ENCODE measurements at regions not wholly inside any gene's neighbourhood (a gene's known extent, or its start where the extent isn't known, plus 50 kb on each side); places are given as distances from the start of the nearest gene placed in this dataset.
"Not testable (repeated sequence)": the region's sequence is repeated elsewhere in the genome, so short reads cannot be mapped to it uniquely, and the experiment has no call there.

DNA sequence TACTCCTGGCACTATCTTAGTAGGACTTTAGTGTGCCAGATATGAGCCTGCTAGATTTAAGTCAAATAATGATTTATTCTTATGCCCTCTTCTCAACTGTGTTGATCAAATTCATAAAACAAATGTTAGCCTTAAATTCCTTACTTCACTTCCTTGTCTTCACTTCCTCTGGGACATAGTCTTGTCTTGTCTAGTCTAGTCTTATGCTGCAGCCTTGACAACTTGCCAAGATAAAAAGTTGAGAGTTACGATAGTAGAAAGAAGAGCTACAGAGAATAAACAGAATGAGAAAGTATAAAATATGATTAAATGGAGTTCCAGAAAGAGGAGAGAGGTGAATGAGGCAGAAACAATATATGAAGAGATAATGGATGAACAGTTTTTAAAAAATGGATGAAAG is 378.1 kb downstream of the DAD1 start:
- Histone ChIP-seq H3K9ac (ENCODE audit: low read length) (no peak overlapping the region), H3K27me3 (ENCODE audit: control insufficient read depth, insufficient read depth, low read length) (no peaks in the 10 kb centered on the region), H3K27ac (ENCODE audit: low read length) (no peak overlapping the region), H3K36me3 (ENCODE audit: control insufficient read depth, low read depth, low read length) (no peaks in the 10 kb centered on the region), H3K9me3 (ENCODE audit: control insufficient read depth, low read depth, low read length) (no peaks in the 10 kb centered on the region), H3K4me3 (ENCODE audit: low read length) (no peak overlapping the region), H3K4me1 (ENCODE audit: control insufficient read depth, low read depth, low read length) (no peaks in the 10 kb centered on the region)

DNA sequence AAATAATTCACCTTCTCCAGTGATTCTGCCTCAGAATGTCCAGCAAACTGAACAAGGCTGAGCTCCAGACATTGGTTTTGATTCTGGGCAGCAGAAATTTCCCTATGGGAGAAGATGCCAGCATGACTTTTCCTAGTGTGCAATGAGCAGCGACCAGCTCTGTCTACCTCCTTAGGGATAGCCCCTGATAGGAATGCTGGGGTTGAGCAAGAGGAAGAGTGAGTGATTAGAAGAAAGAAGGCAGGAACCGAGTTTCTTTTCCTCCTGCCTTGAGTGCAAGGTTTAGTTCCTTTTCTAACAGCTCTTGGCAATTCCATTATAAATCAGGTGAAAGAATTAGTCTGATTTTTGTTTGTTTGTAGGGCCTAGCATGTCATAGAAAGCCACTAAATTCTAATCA is 379.0 kb downstream of the DAD1 start:
- H3K4me3 ChIP-seq (ENCODE audit: low read length), result no peak overlapping the region
- H3K36me3 ChIP-seq (ENCODE audit: control insufficient read depth, low read depth, low read length), result no peaks in the 10 kb centered on the region
- no peaks in the 10 kb centered on the region for H3K27me3 ChIP-seq (ENCODE audit: control insufficient read depth, insufficient read depth, low read length)
- H3K9me3 ChIP-seq (ENCODE audit: control insufficient read depth, low read depth, low read length), result no peaks in the 10 kb centered on the region
- H3K9ac ChIP-seq (ENCODE audit: low read length), result no peak overlapping the region
- H3K4me1 ChIP-seq (ENCODE audit: control insufficient read depth, low read depth, low read length), result no peaks in the 10 kb centered on the region
- no peak overlapping the region for H3K27ac ChIP-seq (ENCODE audit: low read length)

DNA sequence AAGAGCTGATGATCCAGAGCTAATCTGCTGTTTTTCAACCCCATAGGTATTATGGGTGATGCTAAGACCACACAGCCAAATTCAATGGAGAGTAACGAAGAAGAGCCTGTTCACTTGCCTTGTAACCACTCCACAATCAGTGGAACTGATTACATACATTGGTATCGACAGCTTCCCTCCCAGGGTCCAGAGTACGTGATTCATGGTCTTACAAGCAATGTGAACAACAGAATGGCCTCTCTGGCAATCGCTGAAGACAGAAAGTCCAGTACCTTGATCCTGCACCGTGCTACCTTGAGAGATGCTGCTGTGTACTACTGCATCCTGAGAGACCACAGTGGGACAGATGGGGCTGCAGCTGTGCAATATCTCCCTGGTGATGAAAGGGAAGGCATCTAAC is 386.0 kb downstream of the DAD1 start:
- H3K4me3 ChIP-seq (ENCODE audit: low read length), result no peak overlapping the region
- no peak overlapping the region for H3K27ac ChIP-seq (ENCODE audit: low read length)

DNA sequence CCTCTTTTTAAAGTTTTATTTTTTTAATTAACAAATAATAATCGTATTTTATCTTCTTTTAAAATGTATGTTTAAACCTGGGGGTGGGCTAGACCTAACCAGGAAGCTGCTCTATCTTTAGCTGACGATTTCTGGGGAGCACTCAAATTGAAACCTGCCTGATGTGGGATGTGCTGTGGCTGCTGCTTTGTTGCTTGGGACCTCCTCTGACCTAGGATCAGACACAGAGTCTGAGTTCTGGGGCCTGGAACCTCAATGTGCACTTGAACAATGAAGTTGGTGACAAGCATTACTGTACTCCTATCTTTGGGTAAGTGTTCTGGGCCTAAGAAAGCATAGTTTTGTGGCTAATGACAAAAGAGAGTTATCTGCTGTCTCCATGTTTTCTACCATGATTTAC is 386.7 kb downstream of the DAD1 start:
- Histone ChIP-seq H3K4me3 (ENCODE audit: low read length) (no peak overlapping the region), H3K27ac (ENCODE audit: low read length) (no peak overlapping the region), H3K36me3 (ENCODE audit: control insufficient read depth, low read depth, low read length) (no peaks in the 10 kb centered on the region), H3K4me1 (ENCODE audit: control insufficient read depth, low read depth, low read length) (no peaks in the 10 kb centered on the region), H3K9ac (ENCODE audit: low read length) (no peak overlapping the region), H3K27me3 (ENCODE audit: control insufficient read depth, insufficient read depth, low read length) (no peaks in the 10 kb centered on the region), H3K9me3 (ENCODE audit: control insufficient read depth, low read depth, low read length) (no peaks in the 10 kb centered on the region)

More for the DNA sequence above, 386.0 kb downstream of the DAD1 start:
- Histone ChIP-seq H3K4me1 (ENCODE audit: control insufficient read depth, low read depth, low read length) (no peaks in the 10 kb centered on the region), H3K27me3 (ENCODE audit: control insufficient read depth, insufficient read depth, low read length) (no peaks in the 10 kb centered on the region), H3K36me3 (ENCODE audit: control insufficient read depth, low read depth, low read length) (no peaks in the 10 kb centered on the region), H3K9me3 (ENCODE audit: control insufficient read depth, low read depth, low read length) (no peaks in the 10 kb centered on the region), H3K9ac (ENCODE audit: low read length) (no peak overlapping the region)

DNA sequence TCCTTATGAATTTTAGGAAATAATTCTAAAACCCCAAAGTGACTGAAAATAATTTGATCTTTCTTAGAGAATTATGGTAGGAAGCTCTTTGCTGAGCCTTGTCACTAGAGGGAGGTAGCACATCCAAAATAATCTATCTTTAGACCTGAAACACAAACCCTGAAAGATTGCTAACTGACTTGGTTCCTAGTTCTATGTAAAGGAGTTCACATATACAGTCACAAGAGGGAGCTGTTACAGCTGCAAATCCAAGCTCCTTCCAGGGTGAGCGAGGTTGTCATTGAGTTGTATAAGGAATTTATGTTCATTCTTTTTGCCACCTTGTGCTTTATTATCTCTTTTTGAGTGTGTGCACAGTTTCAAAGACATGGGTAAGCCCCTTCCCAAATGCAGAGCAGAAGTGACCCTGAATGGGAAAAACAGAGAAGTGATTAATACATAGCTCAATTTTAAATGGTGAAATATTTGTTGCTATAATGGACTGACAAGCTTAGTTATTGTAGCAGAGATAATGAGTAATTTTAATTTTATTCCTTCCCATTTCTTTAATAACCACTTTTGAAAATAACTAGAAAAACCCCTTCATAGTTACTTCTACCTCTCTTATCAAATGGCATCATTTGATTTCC is 387.9 kb downstream of the DAD1 start:
- Histone ChIP-seq H3K27me3 (ENCODE audit: control insufficient read depth, insufficient read depth, low read length) (no peaks in the 10 kb centered on the region), H3K27ac (ENCODE audit: low read length) (no peak overlapping the region), H3K9me3 (ENCODE audit: control insufficient read depth, low read depth, low read length) (no peaks in the 10 kb centered on the region), H3K9ac (ENCODE audit: low read length) (no peak overlapping the region), H3K36me3 (ENCODE audit: control insufficient read depth, low read depth, low read length) (no peaks in the 10 kb centered on the region), H3K4me1 (ENCODE audit: control insufficient read depth, low read depth, low read length) (no peaks in the 10 kb centered on the region), H3K4me3 (ENCODE audit: low read length) (no peak overlapping the region)

DNA sequence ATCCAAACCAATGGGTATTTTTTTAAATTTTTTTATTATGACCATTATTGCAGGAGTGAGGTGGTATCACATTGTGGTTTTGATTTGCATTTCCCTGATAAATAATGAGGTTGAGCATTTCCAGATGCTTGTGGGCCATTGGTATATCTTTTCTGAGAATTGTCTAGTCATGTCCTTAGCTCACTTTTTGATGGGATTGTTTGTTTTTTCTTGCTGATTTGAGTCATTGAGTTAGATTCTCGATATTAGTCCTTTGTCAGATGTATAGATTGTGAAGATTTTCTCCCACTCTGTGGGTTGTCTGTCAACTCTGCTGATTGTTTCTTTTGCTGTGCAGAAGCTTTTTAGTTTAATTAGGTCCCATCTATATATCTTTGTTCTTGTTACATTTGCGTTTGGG is 388.9 kb downstream of the DAD1 start:
- not testable (repeated sequence) for H3K4me1 ChIP-seq (ENCODE audit: control insufficient read depth, low read depth, low read length); H3K9me3 ChIP-seq (ENCODE audit: control insufficient read depth, low read depth, low read length); H3K4me3 ChIP-seq (ENCODE audit: low read length); H3K36me3 ChIP-seq (ENCODE audit: control insufficient read depth, low read depth, low read length); H3K9ac ChIP-seq (ENCODE audit: low read length); H3K27me3 ChIP-seq (ENCODE audit: control insufficient read depth, insufficient read depth, low read length); H3K27ac ChIP-seq (ENCODE audit: low read length)

DNA sequence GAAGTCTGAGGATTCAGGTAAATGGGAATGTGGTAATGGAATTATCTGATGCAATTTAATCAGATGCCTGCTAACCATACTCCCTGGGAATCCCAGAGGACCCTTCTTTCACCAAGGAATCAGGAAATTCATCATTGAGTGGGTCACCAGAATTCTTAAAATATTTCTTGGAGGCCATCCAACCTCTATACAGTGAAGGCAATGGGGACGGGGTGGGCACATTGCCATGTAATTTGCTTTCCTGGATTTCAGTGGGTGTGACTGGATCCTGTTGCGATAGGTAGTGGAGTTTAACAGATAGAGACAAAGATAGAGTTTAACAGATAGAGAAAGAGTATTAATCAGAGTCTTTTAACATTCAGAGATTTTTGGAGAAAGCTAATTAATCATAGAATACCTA is 394.4 kb downstream of the DAD1 start:
- no peaks in the 10 kb centered on the region for H3K9me3 ChIP-seq (ENCODE audit: control insufficient read depth, low read depth, low read length)
- H3K27ac ChIP-seq (ENCODE audit: low read length), result no peak overlapping the region
- no peaks in the 10 kb centered on the region for H3K27me3 ChIP-seq (ENCODE audit: control insufficient read depth, insufficient read depth, low read length)
- no peaks in the 10 kb centered on the region for H3K4me1 ChIP-seq (ENCODE audit: control insufficient read depth, low read depth, low read length)
- H3K36me3 ChIP-seq (ENCODE audit: control insufficient read depth, low read depth, low read length), result no peaks in the 10 kb centered on the region
- no peak overlapping the region for H3K4me3 ChIP-seq (ENCODE audit: low read length)
- no peak overlapping the region for H3K9ac ChIP-seq (ENCODE audit: low read length)

DNA sequence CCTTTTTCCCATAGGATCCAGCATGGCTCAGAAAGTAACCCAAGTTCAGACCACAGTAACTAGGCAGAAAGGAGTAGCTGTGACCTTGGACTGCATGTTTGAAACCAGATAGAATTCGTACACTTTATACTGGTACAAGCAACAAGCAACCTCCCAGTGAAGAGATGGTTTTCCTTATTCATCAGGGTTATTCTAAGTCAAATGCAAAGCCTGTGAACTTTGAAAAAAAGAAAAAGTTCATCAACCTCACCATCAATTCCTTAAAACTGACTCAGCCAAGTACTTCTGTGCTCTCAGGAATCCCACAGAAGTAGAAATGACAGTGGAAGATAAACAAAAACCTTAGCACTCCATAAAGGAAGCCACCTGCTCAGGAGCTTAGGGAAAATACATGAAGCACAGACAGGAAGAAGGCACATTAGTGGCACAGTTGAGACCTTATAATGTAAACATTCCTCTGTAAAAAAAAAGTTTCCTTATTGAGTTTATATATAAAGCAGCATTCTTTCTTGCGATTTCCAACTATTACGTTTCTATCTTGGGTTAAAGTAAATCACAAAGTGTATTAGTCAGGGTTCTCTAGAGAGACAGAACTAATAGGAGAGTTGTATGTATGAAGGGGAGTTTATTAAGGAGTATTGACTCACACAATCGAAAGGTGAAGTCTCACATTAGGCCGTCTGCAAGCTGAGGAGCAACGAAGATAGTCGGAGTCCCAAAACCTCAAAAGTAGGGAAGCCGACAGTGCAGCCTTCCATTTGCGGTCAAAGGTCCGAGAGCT is 398.4 kb downstream of the DAD1 start:
- Histone ChIP-seq H3K4me1 (ENCODE audit: control insufficient read depth, low read depth, low read length) (no peaks in the 10 kb centered on the region), H3K4me3 (ENCODE audit: low read length) (no peak overlapping the region), H3K27me3 (ENCODE audit: control insufficient read depth, insufficient read depth, low read length) (no peaks in the 10 kb centered on the region), H3K9ac (ENCODE audit: low read length) (no peak overlapping the region), H3K36me3 (ENCODE audit: control insufficient read depth, low read depth, low read length) (no peaks in the 10 kb centered on the region), H3K9me3 (ENCODE audit: control insufficient read depth, low read depth, low read length) (no peaks in the 10 kb centered on the region), H3K27ac (ENCODE audit: low read length) (no peak overlapping the region)

DNA sequence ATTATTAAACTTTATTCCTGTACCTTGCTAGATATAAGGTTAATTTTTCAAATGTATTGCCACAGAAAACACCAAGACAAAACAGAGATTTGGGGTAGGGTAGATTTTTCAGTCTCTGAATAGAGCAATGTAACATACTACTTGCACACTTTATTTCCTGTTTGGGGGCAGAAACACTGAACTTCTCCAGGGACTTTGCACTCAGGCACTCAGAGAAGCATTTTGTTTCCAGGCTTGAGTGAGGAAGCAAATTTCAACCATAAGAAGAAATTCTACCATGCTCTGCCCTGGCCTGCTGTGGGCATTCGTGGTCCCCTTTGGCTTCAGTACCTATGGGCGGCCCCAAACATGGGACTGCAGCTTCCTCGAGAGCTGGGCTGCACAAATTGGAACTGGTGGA is 399.1 kb downstream of the DAD1 start:
- no peak overlapping the region for H3K9ac ChIP-seq (ENCODE audit: low read length)
- no peak overlapping the region for H3K4me3 ChIP-seq (ENCODE audit: low read length)
- no peak overlapping the region for H3K27ac ChIP-seq (ENCODE audit: low read length)
- H3K9me3 ChIP-seq (ENCODE audit: control insufficient read depth, low read depth, low read length), result no peaks in the 10 kb centered on the region
- H3K27me3 ChIP-seq (ENCODE audit: control insufficient read depth, insufficient read depth, low read length), result no peaks in the 10 kb centered on the region
- no peaks in the 10 kb centered on the region for H3K4me1 ChIP-seq (ENCODE audit: control insufficient read depth, low read depth, low read length)
- no peaks in the 10 kb centered on the region for H3K36me3 ChIP-seq (ENCODE audit: control insufficient read depth, low read depth, low read length)

DNA sequence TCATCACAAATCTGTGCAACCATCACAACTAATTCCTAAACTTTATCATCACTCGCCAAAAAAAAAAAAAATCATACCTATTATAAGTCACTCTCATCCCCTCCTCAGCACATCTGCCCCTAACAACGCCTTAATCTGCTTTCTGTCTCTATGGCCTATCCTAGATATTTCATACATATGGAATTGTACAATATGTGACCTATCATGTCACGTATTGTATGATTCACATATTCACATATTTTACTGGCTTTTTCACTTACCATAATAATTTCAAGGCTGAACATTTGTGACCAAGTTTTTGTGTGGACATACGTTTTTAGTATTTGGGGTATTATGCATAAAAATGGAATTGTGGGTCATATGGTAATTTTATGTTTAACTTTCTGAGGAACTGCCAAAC is 400.7 kb downstream of the DAD1 start:
- no peaks in the 10 kb centered on the region for H3K27me3 ChIP-seq (ENCODE audit: control insufficient read depth, insufficient read depth, low read length)
- H3K9ac ChIP-seq (ENCODE audit: low read length), result no peak overlapping the region
- no peaks in the 10 kb centered on the region for H3K9me3 ChIP-seq (ENCODE audit: control insufficient read depth, low read depth, low read length)
- H3K27ac ChIP-seq (ENCODE audit: low read length), result no peak overlapping the region
- H3K4me1 ChIP-seq (ENCODE audit: control insufficient read depth, low read depth, low read length), result no peaks in the 10 kb centered on the region
- no peak overlapping the region for H3K4me3 ChIP-seq (ENCODE audit: low read length)
- H3K36me3 ChIP-seq (ENCODE audit: control insufficient read depth, low read depth, low read length), result no peaks in the 10 kb centered on the region

DNA sequence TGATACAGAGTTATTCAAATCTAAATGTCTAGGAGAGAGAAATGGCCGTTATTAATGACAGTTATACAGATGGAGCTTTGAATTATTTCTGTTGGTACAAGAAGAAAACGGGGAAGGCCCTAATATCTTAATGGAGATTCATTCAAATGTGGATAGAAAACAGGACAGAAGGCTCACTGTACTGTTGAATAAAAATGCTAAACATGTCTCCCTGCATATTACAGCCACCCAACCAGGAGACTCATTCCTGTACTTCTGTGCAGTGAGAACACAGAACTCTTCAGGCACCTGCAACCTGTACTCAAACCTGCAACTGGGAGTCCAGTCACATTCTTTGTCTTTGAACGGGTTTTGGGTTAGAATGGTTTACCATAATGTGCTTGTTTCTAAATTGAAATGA is 403.2 kb downstream of the DAD1 start:
- no peaks in the 10 kb centered on the region for H3K9me3 ChIP-seq (ENCODE audit: control insufficient read depth, low read depth, low read length)
- no peak overlapping the region for H3K9ac ChIP-seq (ENCODE audit: low read length)
- H3K36me3 ChIP-seq (ENCODE audit: control insufficient read depth, low read depth, low read length), result no peaks in the 10 kb centered on the region
- H3K4me1 ChIP-seq (ENCODE audit: control insufficient read depth, low read depth, low read length), result no peaks in the 10 kb centered on the region
- no peak overlapping the region for H3K4me3 ChIP-seq (ENCODE audit: low read length)
- H3K27me3 ChIP-seq (ENCODE audit: control insufficient read depth, insufficient read depth, low read length), result no peaks in the 10 kb centered on the region
- no peak overlapping the region for H3K27ac ChIP-seq (ENCODE audit: low read length)

DNA sequence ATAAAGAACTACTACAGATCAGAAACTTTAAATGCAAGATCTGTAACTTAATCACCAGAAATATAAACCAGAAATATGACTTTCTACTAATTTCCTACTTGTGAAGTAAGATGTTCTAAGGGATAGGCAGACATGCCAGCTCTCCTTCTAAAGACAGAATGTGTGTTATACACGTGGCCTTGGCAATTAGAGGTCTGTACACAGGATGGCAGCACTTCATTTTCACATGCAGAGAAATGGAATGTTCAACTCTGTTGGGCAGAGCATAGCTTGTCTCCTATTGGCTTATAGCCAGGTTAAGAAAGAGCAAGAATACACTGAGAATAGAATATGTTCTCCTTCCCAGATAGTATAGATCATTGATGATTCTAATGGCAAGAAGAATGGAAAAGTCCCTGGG is 403.8 kb downstream of the DAD1 start:
- Histone ChIP-seq H3K36me3 (ENCODE audit: control insufficient read depth, low read depth, low read length) (no peaks in the 10 kb centered on the region), H3K9me3 (ENCODE audit: control insufficient read depth, low read depth, low read length) (no peaks in the 10 kb centered on the region), H3K4me1 (ENCODE audit: control insufficient read depth, low read depth, low read length) (no peaks in the 10 kb centered on the region), H3K27me3 (ENCODE audit: control insufficient read depth, insufficient read depth, low read length) (no peaks in the 10 kb centered on the region), H3K9ac (ENCODE audit: low read length) (no peak overlapping the region), H3K4me3 (ENCODE audit: low read length) (no peak overlapping the region), H3K27ac (ENCODE audit: low read length) (no peak overlapping the region)

Data from iPS-18a (cell line).